ENCODE measurements at regions not wholly inside any gene's neighbourhood (a gene's known extent, or its start where the extent isn't known, plus 50 kb on each side); places are given as distances from the start of the nearest gene placed in this dataset.

GRCh38 chr10:78907551-78908211, 161.1 kb upstream of the ZMIZ1 start:
- TF ChIP-seq CTCF (IDR thresholded peaks at IDR 0.05) (no peak), ZFX (IDR thresholded peaks at IDR 0.05; ENCODE audit: borderline replicate concordance) (no peak)

Measured in 22Rv1 (cell line).